AG10803 (cell line): ENCODE measurements at regions not wholly inside any gene's neighbourhood (a gene's known extent, or its start where the extent isn't known, plus 50 kb on each side); places are given as distances from the start of the nearest gene placed in this dataset.

Source experiments
- DNase-seq: peaks from one replicate; pipeline ENCODE4 v3.0.0; 2010; ENCODE audit warnings: low read depth
- H3K4me3 ChIP-seq: 2 replicates; pipeline ENCODE4 v1.5.1; 2011; ENCODE audit warnings: mild to moderate bottlenecking, low read length, control low read depth
- CTCF ChIP-seq: conservative IDR thresholded peaks from 2 replicates; pipeline ENCODE4 v1.5.1; 2011; ENCODE audit warnings: mild to moderate bottlenecking, low read length, control low read depth, inconsistent platforms

DNA sequence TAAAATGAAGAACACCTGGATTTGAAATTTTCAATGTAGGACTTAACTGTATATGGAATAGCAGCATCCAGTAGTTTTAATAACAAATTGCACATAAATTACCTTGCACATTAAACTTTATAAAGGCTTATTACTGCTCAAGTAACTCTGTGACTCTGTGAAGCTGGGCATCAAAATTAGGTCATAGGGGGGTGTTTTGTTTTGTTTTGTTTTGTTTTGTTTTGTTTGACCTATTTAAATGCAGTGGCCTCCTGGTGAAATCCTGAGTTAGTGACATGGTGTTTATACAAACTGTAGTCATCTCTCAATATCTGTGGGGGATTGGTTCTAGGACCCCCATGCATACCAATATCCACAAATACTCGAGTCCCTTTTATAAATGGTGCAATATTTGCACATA lies 51.9 kb upstream of the ADAD1 start:
- no peak overlapping the region for H3K4me3 ChIP-seq
- no peak for TF ChIP-seq CTCF
- DNase-seq = no peak

DNA sequence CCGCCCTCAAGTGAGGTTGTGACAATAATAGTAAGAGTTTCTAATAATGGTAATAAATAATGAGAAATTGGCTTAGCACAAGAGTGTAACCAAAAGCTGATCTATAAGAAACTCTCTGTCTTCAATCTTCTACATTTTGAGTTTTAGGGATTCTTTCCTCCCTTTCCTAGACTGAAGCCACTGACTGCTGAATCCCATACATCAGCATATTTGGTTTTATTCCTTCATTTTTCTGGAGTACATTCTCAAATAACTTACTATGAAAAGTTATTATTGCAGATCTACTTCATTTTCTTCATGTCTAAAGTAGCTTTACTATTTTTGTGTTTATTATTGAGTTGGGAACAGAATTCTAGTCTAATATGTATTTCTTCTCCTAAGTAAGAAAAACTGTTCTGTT lies 49.9 kb upstream of the ADAD1 start:
- no peak for TF ChIP-seq CTCF
- no peak for DNase-seq
- no peak overlapping the region for H3K4me3 ChIP-seq
